AG04450 (cell line): ENCODE measurements at regions not wholly inside any gene's neighbourhood (a gene's known extent, or its start where the extent isn't known, plus 50 kb on each side); places are given as distances from the start of the nearest gene placed in this dataset.

Source experiments
- CTCF ChIA-PET: fragments of 300-600, 350-600 bp; formaldehyde crosslinking; extraction: SDS; loops from one replicate; lab custom pipeline; 2022; ENCODE audit warnings: antibody characterized with exemption, inconsistent platforms; lab: Charles Lee
- POLR2A ChIA-PET: fragments of 350-600 bp; formaldehyde crosslinking; extraction: SDS; loops from one replicate; lab custom pipeline; 2021; ENCODE audit warnings: antibody characterized with exemption, inconsistent platforms; lab: Yijun Ruan, JAX
- DNase-seq: peaks from one replicate; pipeline ENCODE4 v3.0.0-alpha.2; 2011; ENCODE audit warnings: low read depth, low spot score
- H3K27ac ChIP-seq: one replicate; pipeline ENCODE4 v1.5.1; 2012; ENCODE audit warnings: low read depth, low read length, control low read depth
- H3K27me3 ChIP-seq: one replicate; pipeline ENCODE4 v1.6.0; 2012; ENCODE audit warnings: low read length; ENCODE audit not compliant: control insufficient read depth, insufficient read depth
- H3K4me3 ChIP-seq: 2 replicates; pipeline ENCODE4 v1.5.1; 2011; ENCODE audit warnings: mild to moderate bottlenecking, low read depth, low read length, control low read depth
- H3K9me3 ChIP-seq: 2 replicates; pipeline ENCODE4 v1.5.1; 2012; ENCODE audit warnings: low read length; ENCODE audit not compliant: control insufficient read depth, insufficient read depth
- TF ChIP-seq, protein P1 (sequence below): IDR thresholded peaks from 2 replicates; pipeline ENCODE4 v1.5.1; 2011; ENCODE audit warnings: low read depth, low read length, control low read depth, inconsistent platforms

GRCh38 chr7:80362677-80363076 is 149.2 kb downstream of the GNAT3 start:
- DNase-seq: no peak
- no peaks in the 10 kb centered on the region for H3K9me3 ChIP-seq
- TF ChIP-seq, protein P1, sequence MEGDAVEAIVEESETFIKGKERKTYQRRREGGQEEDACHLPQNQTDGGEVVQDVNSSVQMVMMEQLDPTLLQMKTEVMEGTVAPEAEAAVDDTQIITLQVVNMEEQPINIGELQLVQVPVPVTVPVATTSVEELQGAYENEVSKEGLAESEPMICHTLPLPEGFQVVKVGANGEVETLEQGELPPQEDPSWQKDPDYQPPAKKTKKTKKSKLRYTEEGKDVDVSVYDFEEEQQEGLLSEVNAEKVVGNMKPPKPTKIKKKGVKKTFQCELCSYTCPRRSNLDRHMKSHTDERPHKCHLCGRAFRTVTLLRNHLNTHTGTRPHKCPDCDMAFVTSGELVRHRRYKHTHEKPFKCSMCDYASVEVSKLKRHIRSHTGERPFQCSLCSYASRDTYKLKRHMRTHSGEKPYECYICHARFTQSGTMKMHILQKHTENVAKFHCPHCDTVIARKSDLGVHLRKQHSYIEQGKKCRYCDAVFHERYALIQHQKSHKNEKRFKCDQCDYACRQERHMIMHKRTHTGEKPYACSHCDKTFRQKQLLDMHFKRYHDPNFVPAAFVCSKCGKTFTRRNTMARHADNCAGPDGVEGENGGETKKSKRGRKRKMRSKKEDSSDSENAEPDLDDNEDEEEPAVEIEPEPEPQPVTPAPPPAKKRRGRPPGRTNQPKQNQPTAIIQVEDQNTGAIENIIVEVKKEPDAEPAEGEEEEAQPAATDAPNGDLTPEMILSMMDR: no peak
- ChIA-PET CTCF (no interaction called here), POLR2A (no interaction called here)
- H3K27ac ChIP-seq: no peak overlapping the region
- no peaks in the 10 kb centered on the region for H3K27me3 ChIP-seq
- no peak overlapping the region for H3K4me3 ChIP-seq

GRCh38 chr7:80362010-80362618 is 149.8 kb downstream of the GNAT3 start:
- Histone ChIP-seq H3K9me3 (no peaks in the 10 kb centered on the region), H3K27ac (no peak overlapping the region), H3K27me3 (no peaks in the 10 kb centered on the region), H3K4me3 (no peak overlapping the region)
- POLR2A ChIA-PET: no interaction called here
- CTCF ChIA-PET: no interaction called here
- TF ChIP-seq, protein P1: no peak
- no peak for DNase-seq

DNA sequence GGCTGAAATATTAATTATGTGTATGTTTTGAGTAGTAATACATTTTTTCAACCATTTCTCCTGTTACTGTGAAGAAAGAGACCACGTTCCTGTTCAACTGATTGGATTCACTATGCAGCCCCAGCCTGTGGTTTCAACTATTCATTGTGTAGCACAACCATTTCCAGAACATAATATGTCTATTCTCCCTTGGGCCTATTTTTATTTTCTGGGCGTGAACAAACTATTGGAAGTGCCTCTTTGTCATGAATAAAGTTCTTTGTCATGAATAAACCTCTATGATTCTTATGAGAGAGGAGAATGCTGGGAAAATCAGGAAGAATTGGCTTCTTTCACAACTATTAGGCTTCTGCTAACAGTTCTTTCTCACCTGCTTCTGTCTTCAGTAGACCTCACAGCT is 152.4 kb downstream of the GNAT3 start:
- Histone ChIP-seq H3K27me3 (no peaks in the 10 kb centered on the region), H3K27ac (no peak overlapping the region), H3K4me3 (no peak overlapping the region), H3K9me3 (no peaks in the 10 kb centered on the region)
- POLR2A ChIA-PET: no interaction called here
- DNase-seq: no peak
- CTCF ChIA-PET: interaction anchor here (1.2 kb wide), 1 partner anchor 32 kb away, joined by 4 read pairs; no protein-coding TSS in a partner anchor
- TF ChIP-seq, protein P1: no peak

GRCh38 chr7:80359029-80359428 is 152.8 kb downstream of the GNAT3 start:
- H3K9me3 ChIP-seq: no peaks in the 10 kb centered on the region
- H3K27me3 ChIP-seq: no peaks in the 10 kb centered on the region
- POLR2A ChIA-PET: no interaction called here
- DNase-seq: no peak
- CTCF ChIA-PET: interaction anchor here (1.2 kb wide), 1 partner anchor 33 kb away, joined by 4 read pairs; no protein-coding TSS in a partner anchor
- TF ChIP-seq, protein P1: no peak
- no peak overlapping the region for H3K4me3 ChIP-seq
- H3K27ac ChIP-seq: no peak overlapping the region

DNA sequence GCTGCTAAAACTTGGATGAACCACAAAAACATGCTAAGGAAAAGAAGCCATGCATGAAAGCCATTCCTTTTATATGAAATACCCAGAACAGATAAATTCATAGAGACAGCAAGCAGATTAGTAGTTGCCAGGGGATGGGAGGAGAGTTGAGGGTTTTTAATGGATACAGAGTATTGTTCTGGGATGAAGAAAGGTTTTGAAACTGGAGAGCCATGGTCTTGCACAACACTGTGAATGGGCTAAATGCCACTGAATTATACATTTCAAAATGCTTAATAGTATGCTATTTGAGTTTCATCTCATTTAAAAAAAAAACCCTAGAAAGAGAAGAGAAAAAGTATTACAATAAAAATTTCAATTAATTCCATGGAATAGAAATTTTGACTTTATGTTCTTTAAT is 154.3 kb downstream of the GNAT3 start:
- no peak overlapping the region for H3K4me3 ChIP-seq
- CTCF ChIA-PET: no interaction called here
- no peaks in the 10 kb centered on the region for H3K9me3 ChIP-seq
- no peaks in the 10 kb centered on the region for H3K27me3 ChIP-seq
- no peak overlapping the region for H3K27ac ChIP-seq
- POLR2A ChIA-PET: no interaction called here
- DNase-seq: no peak
- TF ChIP-seq, protein P1: no peak
